ENCODE measurements at regions not wholly inside any gene's neighbourhood (a gene's known extent, or its start where the extent isn't known, plus 50 kb on each side); places are given as distances from the start of the nearest gene placed in this dataset.

DNA sequence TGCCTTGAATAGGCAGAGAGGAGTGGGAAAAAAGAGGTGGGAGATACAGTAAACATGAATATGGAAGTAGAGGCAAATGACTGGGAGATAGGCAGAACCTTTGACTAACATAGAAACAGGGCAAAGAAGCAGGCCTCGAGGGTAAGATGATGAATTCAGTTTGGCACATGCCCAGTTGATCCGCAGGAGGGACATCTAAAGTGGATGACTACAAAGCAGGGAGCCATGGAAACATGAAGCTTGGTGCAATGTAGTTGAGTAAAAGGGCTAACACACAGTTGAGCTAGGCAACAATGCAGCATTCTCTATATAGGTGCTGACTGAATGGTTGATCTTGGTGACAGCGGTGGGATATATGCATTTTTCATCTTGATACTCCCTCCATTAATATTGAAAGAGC is 253.8 kb downstream of the DMRT2 start:
- TF ChIP-seq, protein P1, sequence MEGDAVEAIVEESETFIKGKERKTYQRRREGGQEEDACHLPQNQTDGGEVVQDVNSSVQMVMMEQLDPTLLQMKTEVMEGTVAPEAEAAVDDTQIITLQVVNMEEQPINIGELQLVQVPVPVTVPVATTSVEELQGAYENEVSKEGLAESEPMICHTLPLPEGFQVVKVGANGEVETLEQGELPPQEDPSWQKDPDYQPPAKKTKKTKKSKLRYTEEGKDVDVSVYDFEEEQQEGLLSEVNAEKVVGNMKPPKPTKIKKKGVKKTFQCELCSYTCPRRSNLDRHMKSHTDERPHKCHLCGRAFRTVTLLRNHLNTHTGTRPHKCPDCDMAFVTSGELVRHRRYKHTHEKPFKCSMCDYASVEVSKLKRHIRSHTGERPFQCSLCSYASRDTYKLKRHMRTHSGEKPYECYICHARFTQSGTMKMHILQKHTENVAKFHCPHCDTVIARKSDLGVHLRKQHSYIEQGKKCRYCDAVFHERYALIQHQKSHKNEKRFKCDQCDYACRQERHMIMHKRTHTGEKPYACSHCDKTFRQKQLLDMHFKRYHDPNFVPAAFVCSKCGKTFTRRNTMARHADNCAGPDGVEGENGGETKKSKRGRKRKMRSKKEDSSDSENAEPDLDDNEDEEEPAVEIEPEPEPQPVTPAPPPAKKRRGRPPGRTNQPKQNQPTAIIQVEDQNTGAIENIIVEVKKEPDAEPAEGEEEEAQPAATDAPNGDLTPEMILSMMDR (conservative IDR thresholded peaks at IDR 0.05; ENCODE audit: low read depth, low read length) = no peak
- TF ChIP-seq EZH2phosphoT487 (IDR thresholded peaks at IDR 0.05; ENCODE audit: borderline replicate concordance, low read length) = no peak
- TF ChIP-seq EZH2 (IDR thresholded peaks at IDR 0.05; ENCODE audit: low read length, unreplicated experiment) = no peak
